ENCODE measurements at regions not wholly inside any gene's neighbourhood (a gene's known extent, or its start where the extent isn't known, plus 50 kb on each side); places are given as distances from the start of the nearest gene placed in this dataset.
A peak's percentile ranks its signal among the peaks of the same experiment; 100 is the strongest.

DNA sequence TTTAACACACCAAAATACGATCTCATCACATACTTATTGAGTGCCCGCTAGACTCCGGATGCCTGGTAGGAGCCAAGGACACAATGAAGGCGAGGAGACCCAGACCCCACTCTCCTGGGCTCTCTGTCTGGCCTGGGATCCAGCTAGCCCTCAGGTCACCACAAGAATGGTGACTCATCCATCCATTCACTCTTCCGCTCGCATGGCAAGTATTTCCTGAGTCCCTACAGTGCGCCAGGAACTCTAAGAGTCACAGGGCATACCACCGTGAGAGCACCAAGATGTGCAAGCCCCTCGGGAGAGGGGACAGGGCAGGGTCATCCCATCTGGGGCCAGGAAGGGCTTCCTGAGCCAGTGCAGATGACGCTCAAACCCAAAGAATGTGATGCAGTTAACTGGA lies 101.6 kb upstream of the PRR20G start:
- H3F3A ChIP-seq (ENCODE audit: insufficient read depth, low read depth): no peaks in the 10 kb centered on the region
- no peaks in the 10 kb centered on the region for H4K20me1 ChIP-seq (ENCODE audit: insufficient read depth)
- H3K4me2 ChIP-seq: no peak overlapping the region
- no peaks in the 10 kb centered on the region for H3K9me3 ChIP-seq (ENCODE audit: insufficient read depth, low read depth)
- H3K9me2 ChIP-seq (ENCODE audit: insufficient read depth): no peaks in the 10 kb centered on the region
- ChIA-PET CTCF (interaction anchor here (1.3 kb wide), 1 partner anchor 15 kb away, joined by 4 read pairs; no protein-coding TSS in a partner anchor), POLR2A (ENCODE audit: unreplicated experiment) (no interaction called here)
- intact Hi-C loops (cut with micrococcal nuclease; ENCODE audit: unreplicated experiment): no loop called here
- H3K4me3 ChIP-seq: no peak overlapping the region
- no peaks in the 10 kb centered on the region for H3K79me2 ChIP-seq (ENCODE audit: low read depth)
- peak in 1 of 2 experiments; percentile 45 for DNase-seq
- peaks cover 36% of the 10 kb centered on the region for H3K27me3 ChIP-seq (ENCODE audit: insufficient read depth, low read depth)
- no peaks in the 10 kb centered on the region for H3K4me1 ChIP-seq (replicated peaks; ENCODE audit: insufficient read depth)
- no peak overlapping the region for H3K27ac ChIP-seq
- no TSS peak for BruUV-seq (replicated peaks)
- no peak overlapping the region for H2AFZ ChIP-seq
- TF ChIP-seq EZH2 (IDR thresholded peaks at IDR 0.05; ENCODE audit: low read depth): no peak
- TF ChIP-seq, protein P1, sequence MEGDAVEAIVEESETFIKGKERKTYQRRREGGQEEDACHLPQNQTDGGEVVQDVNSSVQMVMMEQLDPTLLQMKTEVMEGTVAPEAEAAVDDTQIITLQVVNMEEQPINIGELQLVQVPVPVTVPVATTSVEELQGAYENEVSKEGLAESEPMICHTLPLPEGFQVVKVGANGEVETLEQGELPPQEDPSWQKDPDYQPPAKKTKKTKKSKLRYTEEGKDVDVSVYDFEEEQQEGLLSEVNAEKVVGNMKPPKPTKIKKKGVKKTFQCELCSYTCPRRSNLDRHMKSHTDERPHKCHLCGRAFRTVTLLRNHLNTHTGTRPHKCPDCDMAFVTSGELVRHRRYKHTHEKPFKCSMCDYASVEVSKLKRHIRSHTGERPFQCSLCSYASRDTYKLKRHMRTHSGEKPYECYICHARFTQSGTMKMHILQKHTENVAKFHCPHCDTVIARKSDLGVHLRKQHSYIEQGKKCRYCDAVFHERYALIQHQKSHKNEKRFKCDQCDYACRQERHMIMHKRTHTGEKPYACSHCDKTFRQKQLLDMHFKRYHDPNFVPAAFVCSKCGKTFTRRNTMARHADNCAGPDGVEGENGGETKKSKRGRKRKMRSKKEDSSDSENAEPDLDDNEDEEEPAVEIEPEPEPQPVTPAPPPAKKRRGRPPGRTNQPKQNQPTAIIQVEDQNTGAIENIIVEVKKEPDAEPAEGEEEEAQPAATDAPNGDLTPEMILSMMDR (conservative IDR thresholded peaks at IDR 0.05): no peak
- H3K36me3 ChIP-seq (ENCODE audit: low read depth): no peaks in the 10 kb centered on the region

DNA sequence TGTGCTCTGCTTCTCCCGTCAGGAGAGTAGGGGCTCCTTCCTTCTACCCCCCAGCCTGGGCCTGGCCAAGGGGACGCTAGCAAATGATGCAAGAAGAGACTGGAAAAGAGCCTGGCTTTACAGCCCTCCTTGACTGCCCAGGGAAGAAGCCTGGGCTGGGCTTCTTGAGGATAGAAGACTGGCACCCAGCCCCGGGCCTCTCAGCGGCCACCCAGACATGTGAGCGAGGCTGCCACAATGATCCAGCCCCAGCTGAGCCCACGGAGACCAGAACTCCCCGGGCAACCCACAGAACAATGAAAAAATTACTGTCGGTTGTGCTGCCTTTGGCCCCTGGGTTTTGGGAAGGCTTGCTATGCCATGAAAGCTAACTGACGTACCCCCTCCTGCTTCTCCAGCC lies 100.6 kb upstream of the PRR20G start:
- Histone ChIP-seq H3K9me3 (ENCODE audit: insufficient read depth, low read depth) (no peaks in the 10 kb centered on the region), H3K27ac (no peak overlapping the region), H3K27me3 (ENCODE audit: insufficient read depth, low read depth) (peaks cover 46% of the 10 kb centered on the region), H3K4me3 (no peak overlapping the region), H3K4me2 (no peak overlapping the region), H3K79me2 (ENCODE audit: low read depth) (no peaks in the 10 kb centered on the region), H2AFZ (no peak overlapping the region), H4K20me1 (ENCODE audit: insufficient read depth) (no peaks in the 10 kb centered on the region), H3K9me2 (ENCODE audit: insufficient read depth) (no peaks in the 10 kb centered on the region), H3K36me3 (ENCODE audit: low read depth) (no peaks in the 10 kb centered on the region), H3K4me1 (replicated peaks; ENCODE audit: insufficient read depth) (no peaks in the 10 kb centered on the region), H3F3A (ENCODE audit: insufficient read depth, low read depth) (no peaks in the 10 kb centered on the region)
- intact Hi-C loops (cut with micrococcal nuclease; ENCODE audit: unreplicated experiment): no loop called here
- ChIA-PET POLR2A (ENCODE audit: unreplicated experiment) (no interaction called here), CTCF (interaction anchor here (1.3 kb wide), 1 partner anchor 14 kb away, joined by 4 read pairs; no protein-coding TSS in a partner anchor)
- DNase-seq: no peak
- TF ChIP-seq, protein P1 (conservative IDR thresholded peaks at IDR 0.05): no peak
- BruUV-seq (replicated peaks): no TSS peak

GRCh38 chr3:127387556-127388153 lies 99.8 kb upstream of the PRR20G start:
- Histone ChIP-seq H3K79me2 (ENCODE audit: low read depth) (no peaks in the 10 kb centered on the region), H3F3A (ENCODE audit: insufficient read depth, low read depth) (no peaks in the 10 kb centered on the region), H3K36me3 (ENCODE audit: low read depth) (no peaks in the 10 kb centered on the region), H3K27ac (no peak overlapping the region), H3K9me2 (ENCODE audit: insufficient read depth) (no peaks in the 10 kb centered on the region), H3K4me3 (no peak overlapping the region), H3K4me1 (replicated peaks; ENCODE audit: insufficient read depth) (no peaks in the 10 kb centered on the region), H4K20me1 (ENCODE audit: insufficient read depth) (no peaks in the 10 kb centered on the region), H3K4me2 (no peak overlapping the region), H3K9me3 (ENCODE audit: insufficient read depth, low read depth) (no peaks in the 10 kb centered on the region), H3K27me3 (ENCODE audit: insufficient read depth, low read depth) (peaks cover 53% of the 10 kb centered on the region), H2AFZ (no peak overlapping the region)
- POLR2A ChIA-PET (ENCODE audit: unreplicated experiment): no interaction called here
- intact Hi-C loops (cut with micrococcal nuclease; ENCODE audit: unreplicated experiment): no loop called here
- TF ChIP-seq EZH2 (IDR thresholded peaks at IDR 0.05; ENCODE audit: low read depth): no peak
- TF ChIP-seq, protein P1 (conservative IDR thresholded peaks at IDR 0.05): no peak
- no peak for DNase-seq
- BruUV-seq (replicated peaks): no TSS peak
- CTCF ChIA-PET: no interaction called here
